Osteocyte (in vitro differentiated cells): ENCODE measurements at regions not wholly inside any gene's neighbourhood (a gene's known extent, or its start where the extent isn't known, plus 50 kb on each side); places are given as distances from the start of the nearest gene placed in this dataset.

ENCODE experiments used
- DNase-seq: peaks from one replicate; pipeline ENCODE4 v3.0.0; 2021; ENCODE audit warnings: mixed read lengths; ENCODE audit not compliant: unreplicated experiment; ENCODE audit errors: extremely low spot score
- H3K27ac Mint-ChIP-seq: one replicate; pipeline ENCODE4 v1.8.0; 2021; ENCODE audit warnings: mild to moderate bottlenecking, mixed read lengths; ENCODE audit not compliant: unreplicated experiment
- H3K27me3 Mint-ChIP-seq: one replicate; pipeline ENCODE4 v1.8.0; 2021; ENCODE audit warnings: mixed read lengths; ENCODE audit not compliant: unreplicated experiment
- H3K36me3 Mint-ChIP-seq: one replicate; pipeline ENCODE4 v1.8.0; 2021; ENCODE audit warnings: mixed read lengths; ENCODE audit not compliant: unreplicated experiment
- H3K4me1 Mint-ChIP-seq: one replicate; pipeline ENCODE4 v1.8.0; 2021; ENCODE audit warnings: mixed read lengths; ENCODE audit not compliant: unreplicated experiment
- H3K4me3 Mint-ChIP-seq: one replicate; pipeline ENCODE4 v1.8.0; 2021; ENCODE audit warnings: mild to moderate bottlenecking, moderate library complexity, mixed read lengths; ENCODE audit not compliant: unreplicated experiment
- H3K9me3 Mint-ChIP-seq: one replicate; pipeline ENCODE4 v1.8.0; 2021; ENCODE audit warnings: mixed read lengths; ENCODE audit not compliant: unreplicated experiment
- CTCF ChIP-seq: fragments of 200-600 bp; sonication (generic); IDR thresholded peaks from 2 replicates; pipeline ENCODE4 v1.5.0; 2021; ENCODE audit warnings: antibody characterized with exemption, mild to moderate bottlenecking, moderate library complexity

GRCh38 chr7:18399436-18400235, 95.9 kb upstream of the HDAC9 start:
- no peak overlapping the region for H3K4me3 Mint-ChIP-seq
- no peaks in the 10 kb centered on the region for H3K27me3 Mint-ChIP-seq
- H3K4me1 Mint-ChIP-seq = peaks cover 16% of the 10 kb centered on the region
- no peak for TF ChIP-seq CTCF
- DNase-seq = no peak
- H3K27ac Mint-ChIP-seq = no peak overlapping the region
- H3K36me3 Mint-ChIP-seq = no peaks in the 10 kb centered on the region
- no peaks in the 10 kb centered on the region for H3K9me3 Mint-ChIP-seq

DNA sequence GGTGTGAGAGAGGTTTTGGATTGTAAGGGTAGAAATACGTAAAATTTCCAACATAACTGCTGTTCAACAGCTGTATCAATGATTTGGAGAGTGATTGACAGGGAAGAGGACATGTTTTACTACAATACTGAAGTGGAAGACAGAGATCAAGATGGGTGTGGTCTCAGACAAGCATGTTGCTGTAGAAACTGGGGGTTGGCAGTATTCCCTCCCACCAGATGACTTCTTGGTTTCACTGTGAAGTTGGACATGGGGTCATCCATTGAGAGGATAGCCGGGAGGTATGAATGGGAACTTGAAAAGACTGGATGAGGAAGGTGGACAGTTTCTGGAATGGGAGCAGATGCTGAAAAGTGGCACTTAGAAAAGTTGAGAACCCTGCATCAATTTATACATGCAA, 95.3 kb upstream of the HDAC9 start:
- Mint-ChIP-seq H3K9me3 (no peaks in the 10 kb centered on the region), H3K4me3 (no peak overlapping the region), H3K27me3 (no peaks in the 10 kb centered on the region), H3K36me3 (no peaks in the 10 kb centered on the region), H3K4me1 (peaks cover 16% of the 10 kb centered on the region), H3K27ac (no peak overlapping the region)
- TF ChIP-seq CTCF = no peak
- DNase-seq = no peak

- TF ChIP-seq CTCF = no peak
- Mint-ChIP-seq H3K27me3 (no peaks in the 10 kb centered on the region), H3K27ac (no peak overlapping the region), H3K4me3 (no peak overlapping the region), H3K9me3 (no peaks in the 10 kb centered on the region), H3K36me3 (no peaks in the 10 kb centered on the region), H3K4me1 (peaks cover 16% of the 10 kb centered on the region)
- DNase-seq = no peak
Measured at GRCh38 chr7:18400726-18401125, 94.8 kb upstream of the HDAC9 start.

DNA sequence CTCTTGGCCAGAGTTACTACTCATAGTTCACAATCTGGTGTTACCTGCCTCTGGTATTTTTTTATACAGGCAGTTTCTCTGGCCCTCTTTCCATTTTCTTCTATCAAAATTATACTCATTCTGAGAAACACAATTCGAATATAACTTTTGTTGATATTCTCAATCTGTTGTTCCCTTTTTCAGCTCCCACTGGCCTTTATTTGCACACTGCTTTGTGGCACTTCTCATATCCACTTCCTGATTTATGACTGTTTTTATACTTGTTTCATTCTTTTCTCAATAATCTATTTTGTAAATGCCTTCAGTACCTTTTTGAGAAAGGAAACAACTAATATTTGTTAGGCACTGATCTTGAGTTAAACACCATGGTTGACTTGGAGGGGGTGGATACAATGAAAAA, 93.8 kb upstream of the HDAC9 start:
- Mint-ChIP-seq H3K27me3 (no peaks in the 10 kb centered on the region), H3K36me3 (no peaks in the 10 kb centered on the region), H3K27ac (no peak overlapping the region), H3K4me3 (no peak overlapping the region), H3K4me1 (peaks cover 16% of the 10 kb centered on the region), H3K9me3 (no peaks in the 10 kb centered on the region)
- TF ChIP-seq CTCF = no peak
- DNase-seq = no peak

- no peaks in the 10 kb centered on the region for H3K36me3 Mint-ChIP-seq
- no peaks in the 10 kb centered on the region for H3K27me3 Mint-ChIP-seq
- DNase-seq = no peak
- peaks cover 16% of the 10 kb centered on the region for H3K4me1 Mint-ChIP-seq
- no peaks in the 10 kb centered on the region for H3K9me3 Mint-ChIP-seq
- no peak overlapping the region for H3K4me3 Mint-ChIP-seq
- TF ChIP-seq CTCF = no peak
- no peak overlapping the region for H3K27ac Mint-ChIP-seq
Measured at GRCh38 chr7:18402488-18403183, 92.9 kb upstream of the HDAC9 start.
